ENCODE measurements at regions not wholly inside any gene's neighbourhood (a gene's known extent, or its start where the extent isn't known, plus 50 kb on each side); places are given as distances from the start of the nearest gene placed in this dataset.
A peak's percentile ranks its signal among the peaks of the same experiment; 100 is the strongest.

- no peak for DNase-seq
- peaks cover 18% of the 10 kb centered on the region for H3K9me3 Mint-ChIP-seq
- peaks cover 28% of the 10 kb centered on the region for H3K4me1 Mint-ChIP-seq (ENCODE audit: low read depth)
- H3K27me3 Mint-ChIP-seq (ENCODE audit: insufficient read depth), result no peaks in the 10 kb centered on the region
- H3K36me3 Mint-ChIP-seq (ENCODE audit: low read depth), result peaks cover 19% of the 10 kb centered on the region
- H3K4me3 Mint-ChIP-seq, result no peak overlapping the region
- no peak for TF ChIP-seq CTCF (IDR thresholded peaks at IDR 0.05)
- H3K27ac Mint-ChIP-seq, result no peak overlapping the region
These were observed 91.3 kb upstream of the HMHB1 start for GRCh38 chr5:143720689-143721088.

GRCh38 chr5:143717400-143717799 lies 94.6 kb upstream of the HMHB1 start:
- Mint-ChIP-seq H3K4me1 (ENCODE audit: low read depth) (peaks cover 54% of the 10 kb centered on the region), H3K27ac (peak overlapping the region; percentile 2), H3K4me3 (0 out of 2 replicates have a peak overlapping the region, but pooled peaks have one; percentile 1), H3K9me3 (no peaks in the 10 kb centered on the region), H3K36me3 (ENCODE audit: low read depth) (no peaks in the 10 kb centered on the region), H3K27me3 (ENCODE audit: insufficient read depth) (no peaks in the 10 kb centered on the region)
- peak; percentile 77 for DNase-seq
- peak; percentile 66 for TF ChIP-seq CTCF (IDR thresholded peaks at IDR 0.05)

- H3K27me3 Mint-ChIP-seq (ENCODE audit: insufficient read depth), result no peaks in the 10 kb centered on the region
- no peaks in the 10 kb centered on the region for H3K36me3 Mint-ChIP-seq (ENCODE audit: low read depth)
- peak overlapping the region; percentile 2 for H3K27ac Mint-ChIP-seq
- H3K9me3 Mint-ChIP-seq, result no peaks in the 10 kb centered on the region
- H3K4me1 Mint-ChIP-seq (ENCODE audit: low read depth), result peaks cover 49% of the 10 kb centered on the region
- no peak for TF ChIP-seq CTCF (IDR thresholded peaks at IDR 0.05)
- DNase-seq, result no peak
- no peak overlapping the region for H3K4me3 Mint-ChIP-seq
These were observed 95.1 kb upstream of the HMHB1 start for GRCh38 chr5:143716881-143717280.

GRCh38 chr5:143715616-143716015 lies 96.3 kb upstream of the HMHB1 start:
- H3K27me3 Mint-ChIP-seq (ENCODE audit: insufficient read depth), result no peaks in the 10 kb centered on the region
- peaks cover 48% of the 10 kb centered on the region for H3K4me1 Mint-ChIP-seq (ENCODE audit: low read depth)
- no peak for DNase-seq
- H3K9me3 Mint-ChIP-seq, result no peaks in the 10 kb centered on the region
- TF ChIP-seq CTCF (IDR thresholded peaks at IDR 0.05), result no peak
- no peak overlapping the region for H3K4me3 Mint-ChIP-seq
- no peaks in the 10 kb centered on the region for H3K36me3 Mint-ChIP-seq (ENCODE audit: low read depth)
- no peak overlapping the region for H3K27ac Mint-ChIP-seq

GRCh38 chr5:143714629-143715028 lies 97.3 kb upstream of the HMHB1 start:
- H3K36me3 Mint-ChIP-seq (ENCODE audit: low read depth), result no peaks in the 10 kb centered on the region
- H3K27ac Mint-ChIP-seq, result peak overlapping the region; percentile 40
- peak; percentile 65 for DNase-seq
- peak overlapping the region; percentile 28; the same call in 1 of the 2 replicates for H3K4me3 Mint-ChIP-seq
- H3K9me3 Mint-ChIP-seq, result no peaks in the 10 kb centered on the region
- H3K27me3 Mint-ChIP-seq (ENCODE audit: insufficient read depth), result no peaks in the 10 kb centered on the region
- H3K4me1 Mint-ChIP-seq (ENCODE audit: low read depth), result peaks cover 48% of the 10 kb centered on the region
- no peak for TF ChIP-seq CTCF (IDR thresholded peaks at IDR 0.05)
